IMR-90 (cell line): ENCODE measurements at regions not wholly inside any gene's neighbourhood (a gene's known extent, or its start where the extent isn't known, plus 50 kb on each side); places are given as distances from the start of the nearest gene placed in this dataset.

Experiments
- ATAC-seq: fragments of 200-7000 bp; cut with Tn5 transposase; 2 replicates; pipeline ENCODE4 v1.9.1; 2020; ENCODE audit warnings: low read depth, mild to moderate bottlenecking, moderate library complexity
- BruUV-seq: library from RNA; stranded (reverse); fragments of 400-500 nt; replicated peaks from 2 replicates; lab custom pipeline; 2021; lab: Mats Ljungman, UMichigan
- CTCF ChIA-PET: fragments of 300-600 bp; formaldehyde crosslinking; extraction: SDS; loops from one replicate; lab custom pipeline; 2021; ENCODE audit warnings: antibody characterized with exemption; lab: Yijun Ruan, JAX
- POLR2A ChIA-PET: fragments of 300-600 bp; sonication (Branson Sonifier 250); formaldehyde crosslinking; loops from one replicate; lab custom pipeline; 2022; ENCODE audit warnings: antibody characterized with exemption; ENCODE audit not compliant: unreplicated experiment; lab: Charles Lee
- DNase-seq: peaks from one replicate; pipeline ENCODE4 v3.0.0; 2013
- H2AFZ ChIP-seq: replicated peaks from 2 replicates; pipeline ENCODE3; 2013; ENCODE audit warnings: low read length, mild to moderate bottlenecking; ENCODE audit not compliant: poor library complexity
- H2AK5ac ChIP-seq: 2 replicates; pipeline ENCODE4 v1.6.1; 2013; ENCODE audit warnings: low read depth, low read length, inconsistent platforms
- H2AK9ac ChIP-seq: replicated peaks from 2 replicates; pipeline ENCODE3; 2013; ENCODE audit warnings: mild to moderate bottlenecking, low read depth, low read length, moderate library complexity; ENCODE audit not compliant: poor library complexity
- H2BK120ac ChIP-seq: 2 replicates; pipeline ENCODE4 v1.6.1; 2013; ENCODE audit warnings: low read depth, low read length, inconsistent platforms
- H2BK15ac ChIP-seq: 3 replicates; pipeline ENCODE4 v1.6.1; 2013; ENCODE audit warnings: low read depth, low read length, inconsistent platforms
- H2BK20ac ChIP-seq: 2 replicates; pipeline ENCODE4 v1.6.1; 2013; ENCODE audit warnings: low read depth, mild to moderate bottlenecking, inconsistent platforms, low read length, moderate library complexity
- H2BK5ac ChIP-seq: 2 replicates; pipeline ENCODE4 v1.6.1; 2013; ENCODE audit warnings: mild to moderate bottlenecking, low read depth, low read length, inconsistent platforms; ENCODE audit not compliant: poor library complexity, severe bottlenecking
- H3K14ac ChIP-seq: replicated peaks from 2 replicates; pipeline ENCODE4 v1.6.1; 2013; ENCODE audit warnings: low read depth, low read length, inconsistent platforms
- H3K18ac ChIP-seq: 2 replicates; pipeline ENCODE4 v1.6.1; 2013; ENCODE audit warnings: low read depth, low read length, control low read depth
- H3K23ac ChIP-seq: 2 replicates; pipeline ENCODE4 v1.6.1; 2013; ENCODE audit warnings: low read depth, low read length, inconsistent platforms
- H3K27ac ChIP-seq: 2 replicates; pipeline ENCODE4 v1.5.1; 2013; ENCODE audit warnings: mild to moderate bottlenecking, control low read depth, low read length; ENCODE audit not compliant: insufficient read depth
- H3K27me3 ChIP-seq: 2 replicates; pipeline ENCODE4 v1.6.1; 2013; ENCODE audit warnings: low read length; ENCODE audit not compliant: control insufficient read depth, insufficient read depth
- H3K36me3 ChIP-seq: 2 replicates; pipeline ENCODE4 v1.6.1; 2013; ENCODE audit warnings: low read length, mixed read lengths; ENCODE audit not compliant: control insufficient read depth, insufficient read depth
- H3K4ac ChIP-seq: 2 replicates; pipeline ENCODE4 v1.6.1; 2013; ENCODE audit warnings: low read depth, low read length, inconsistent platforms
- H3K4me1 ChIP-seq: 2 replicates; pipeline ENCODE4 v1.6.1; 2013; ENCODE audit warnings: low read length, mixed read lengths; ENCODE audit not compliant: control insufficient read depth, insufficient read depth
- H3K4me2 ChIP-seq: 2 replicates; pipeline ENCODE4 v1.6.1; 2013; ENCODE audit warnings: low read depth, mild to moderate bottlenecking, control low read depth, low read length, moderate library complexity
- H3K4me3 ChIP-seq: 2 replicates; pipeline ENCODE4 v1.5.1; 2013; ENCODE audit warnings: low read depth, mild to moderate bottlenecking, control low read depth, low read length, moderate library complexity; ENCODE audit not compliant: insufficient read depth
- H3K56ac ChIP-seq: 2 replicates; pipeline ENCODE4 v1.6.1; 2013; ENCODE audit warnings: low read length, inconsistent platforms; ENCODE audit not compliant: insufficient read depth; ENCODE audit errors: extremely low read depth
- H3K79me1 ChIP-seq, 2 experiments: 2 replicates each; pipeline ENCODE4 v1.6.1; 2013; ENCODE audit warnings: low read length in 2 of 2, inconsistent platforms in 1 of 2, low read depth in 1 of 2
- H3K9ac ChIP-seq: 2 replicates; pipeline ENCODE4 v1.6.1; 2013; ENCODE audit warnings: low read depth, low read length, control low read depth
- H3K9me1 ChIP-seq: 2 replicates; pipeline ENCODE4 v1.6.1; 2013; ENCODE audit warnings: low read length, inconsistent platforms; ENCODE audit not compliant: insufficient read depth
- H3K9me3 ChIP-seq: 2 replicates; pipeline ENCODE4 v1.6.1; 2013; ENCODE audit warnings: low read length; ENCODE audit not compliant: control insufficient read depth, insufficient read depth
- H4K20me1 ChIP-seq: 2 replicates; pipeline ENCODE4 v1.6.1; 2013; ENCODE audit warnings: low read length, inconsistent platforms; ENCODE audit not compliant: insufficient read depth
- H4K5ac ChIP-seq: 2 replicates; pipeline ENCODE4 v1.6.1; 2013; ENCODE audit warnings: mild to moderate bottlenecking, low read depth, low read length, control low read depth
- H4K8ac ChIP-seq, 2 experiments: 2 replicates each; pipeline ENCODE4 v1.6.1; 2013; ENCODE audit warnings: low read depth in 2 of 2, low read length in 2 of 2, control low read depth in 1 of 2, inconsistent platforms in 1 of 2
- H4K91ac ChIP-seq: 2 replicates; pipeline ENCODE4 v1.6.1; 2013; ENCODE audit warnings: low read depth, low read length, inconsistent platforms; ENCODE audit not compliant: insufficient read depth
- CEBPB ChIP-seq: IDR thresholded peaks from 2 replicates; pipeline ENCODE4 v1.6.1; 2012; ENCODE audit warnings: low read depth, low read length, improper control_type of control experiment
- CHD1 ChIP-seq: IDR thresholded peaks from 2 replicates; pipeline ENCODE4 v1.6.1; 2012; ENCODE audit warnings: low read depth, low read length, improper control_type of control experiment
- CTCF ChIP-seq: conservative IDR thresholded peaks from 2 replicates; pipeline ENCODE4 v1.5.1; 2012; ENCODE audit warnings: mild to moderate bottlenecking, low read depth, low read length, improper control_type of control experiment
- ELK1 ChIP-seq: fragments of 150-350 bp; IDR thresholded peaks from 2 replicates; pipeline ENCODE4 v1.6.1; 2016; ENCODE audit warnings: low read depth, mild to moderate bottlenecking, low read length, moderate library complexity, borderline replicate concordance
- FOS ChIP-seq: fragments of 150-350 bp; IDR thresholded peaks from 2 replicates; pipeline ENCODE4 v1.6.1; 2016; ENCODE audit warnings: low read depth, low read length
- MAFK ChIP-seq: IDR thresholded peaks from 2 replicates; pipeline ENCODE4 v1.6.1; 2012; ENCODE audit warnings: low read depth, low read length, improper control_type of control experiment
- MAZ ChIP-seq: IDR thresholded peaks from 2 replicates; pipeline ENCODE4 v1.6.1; 2012; ENCODE audit warnings: low read depth, mild to moderate bottlenecking, low read length, improper control_type of control experiment, moderate library complexity, borderline replicate concordance
- MXI1 ChIP-seq: IDR thresholded peaks from 2 replicates; pipeline ENCODE4 v1.6.1; 2012; ENCODE audit warnings: low read depth, mild to moderate bottlenecking, low read length, moderate library complexity, borderline replicate concordance
- NFE2L2 ChIP-seq: fragments of 150-350 bp; IDR thresholded peaks from 2 replicates; pipeline ENCODE4 v1.6.1; 2016; ENCODE audit warnings: low read depth, mild to moderate bottlenecking, low read length
- POLR2A ChIP-seq: IDR thresholded peaks from 2 replicates; pipeline ENCODE4 v1.6.1; 2012; ENCODE audit warnings: mild to moderate bottlenecking, low read depth, low read length
- RCOR1 ChIP-seq: IDR thresholded peaks from 2 replicates; pipeline ENCODE4 v1.6.1; 2012; ENCODE audit warnings: mild to moderate bottlenecking, low read length, improper control_type of control experiment; ENCODE audit not compliant: insufficient replicate concordance
- RFX5 ChIP-seq: IDR thresholded peaks from 2 replicates; pipeline ENCODE4 v1.8.0; 2012; ENCODE audit warnings: low read depth, mild to moderate bottlenecking, low read length, moderate library complexity
- SMC3 ChIP-seq: fragments of 150-350 bp; IDR thresholded peaks from 2 replicates; pipeline ENCODE4 v1.6.1; 2016; ENCODE audit warnings: low read depth, mild to moderate bottlenecking, antibody characterized with exemption, low read length, moderate library complexity
- USF2 ChIP-seq: fragments of 150-350 bp; IDR thresholded peaks from 2 replicates; pipeline ENCODE4 v1.6.1; 2017; ENCODE audit warnings: mild to moderate bottlenecking, antibody characterized with exemption, low read length, low read depth
- WGBS, 2 experiments: methylation state at CpG; one replicate each; pipeline versions ENCODE4 v1.1.5 to v1.1.7; 2013; ENCODE audit warnings: missing lambda C conversion rate in 2 of 2; ENCODE audit not compliant: insufficient read length in 1 of 2; ENCODE audit errors: extremely low coverage in 2 of 2; 5-methylcytosine and 5-hydroxymethylcytosine counted together
- dilution Hi-C: fragments of 300-500 bp; cut with HindIII; formaldehyde crosslinking; loops from one replicate; pipeline ENCODE4 v1.14.3; 2018; ENCODE audit warnings: low sequenced_read_pairs; ENCODE audit not compliant: unreplicated experiment
- in situ Hi-C: fragments of 300-500 bp; cut with MboI; formaldehyde crosslinking; loops from 3 replicates; pipeline ENCODE4 v1.14.3; 2019; ENCODE audit warnings: low sequenced_read_pairs, inconsistent platforms, mixed read lengths
- intact Hi-C: fragments of 100-400 bp; cut with micrococcal nuclease; formaldehyde crosslinking; loops from 2 replicates; pipeline ENCODE4 v1.10.0; 2022

- DNase-seq, result no peak
- Histone ChIP-seq H2BK15ac (no peak overlapping the region), H3K23ac (no peak overlapping the region), H3K4me1 (no peaks in the 10 kb centered on the region), H2AK9ac (no peak overlapping the region), H3K36me3 (no peaks in the 10 kb centered on the region), H3K9me3 (peaks cover 6% of the 10 kb centered on the region; the same call in 1 of the 2 replicates), H4K5ac (no peak overlapping the region), H3K4me3 (no peak overlapping the region), H4K20me1 (no peaks in the 10 kb centered on the region), H2AK5ac (no peak overlapping the region), H2AFZ (no peak overlapping the region), H3K56ac (no peak overlapping the region), H2BK120ac (no peak overlapping the region), H2BK20ac (no peak overlapping the region), H3K9me1 (no peaks in the 10 kb centered on the region), H3K9ac (no peak overlapping the region), H3K14ac (no peak overlapping the region), H3K27me3 (no peaks in the 10 kb centered on the region), H2BK5ac (no peak overlapping the region), H4K8ac (no peak overlapping the region), H3K79me1 (no peaks in the 10 kb centered on the region), H3K27ac (no peak overlapping the region), H3K4ac (no peak overlapping the region), H3K4me2 (no peak overlapping the region), H4K91ac (no peak overlapping the region), H3K18ac (no peak overlapping the region)
- no peak for ATAC-seq
- WGBS, 2 experiments, result no CpG with 5 or more reads among the region's 2 CpGs
- intact Hi-C loops, result no loop called here
- in situ Hi-C loops, result no loop called here
- ChIA-PET CTCF (no interaction called here), POLR2A (no interaction called here)
- TF ChIP-seq ELK1 (no peak), SMC3 (no peak), NFE2L2 (no peak), RCOR1 (no peak), MXI1 (no peak), RFX5 (no peak), CTCF (no peak), FOS (no peak), USF2 (no peak), CHD1 (no peak), POLR2A (no peak), MAFK (no peak), MAZ (no peak), CEBPB (no peak)
- no TSS peak for BruUV-seq
- dilution Hi-C loops, result no loop called here
Observed at GRCh38 chr12:38488866-38489265, 172.3 kb downstream of the ALG10B start.
